GM12873 (cell line): ENCODE measurements at regions not wholly inside any gene's neighbourhood (a gene's known extent, or its start where the extent isn't known, plus 50 kb on each side); places are given as distances from the start of the nearest gene placed in this dataset.

Experiments
- CTCF ChIP-seq: IDR thresholded peaks from 2 replicates; pipeline ENCODE4 v1.5.1; 2012; ENCODE audit warnings: low read depth, mild to moderate bottlenecking, moderate library complexity, low read length, control low read depth; ENCODE audit not compliant: insufficient read depth; ENCODE audit errors: missing control alignments

DNA sequence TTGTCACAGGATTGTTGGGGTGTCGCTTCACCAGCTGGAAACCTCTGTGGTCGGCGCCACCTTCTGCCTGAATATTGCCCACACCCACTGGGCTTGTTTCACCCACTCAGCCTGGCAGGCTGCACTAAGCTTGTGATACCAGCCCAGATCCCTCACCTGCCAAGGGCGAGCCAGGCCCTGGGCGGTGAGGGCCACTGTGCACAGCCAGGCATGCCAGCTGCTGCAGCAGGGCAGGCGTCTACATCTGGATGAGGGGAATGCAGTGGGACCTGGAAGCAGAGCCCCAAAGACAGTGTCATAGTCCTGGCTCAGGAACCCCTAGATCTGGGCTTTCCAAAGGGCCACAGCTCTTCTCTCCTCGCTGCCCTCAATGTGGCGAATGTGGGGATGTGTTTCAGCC is 1307.5 kb downstream of the GRIK2 start:
- TF ChIP-seq CTCF = no peak

DNA sequence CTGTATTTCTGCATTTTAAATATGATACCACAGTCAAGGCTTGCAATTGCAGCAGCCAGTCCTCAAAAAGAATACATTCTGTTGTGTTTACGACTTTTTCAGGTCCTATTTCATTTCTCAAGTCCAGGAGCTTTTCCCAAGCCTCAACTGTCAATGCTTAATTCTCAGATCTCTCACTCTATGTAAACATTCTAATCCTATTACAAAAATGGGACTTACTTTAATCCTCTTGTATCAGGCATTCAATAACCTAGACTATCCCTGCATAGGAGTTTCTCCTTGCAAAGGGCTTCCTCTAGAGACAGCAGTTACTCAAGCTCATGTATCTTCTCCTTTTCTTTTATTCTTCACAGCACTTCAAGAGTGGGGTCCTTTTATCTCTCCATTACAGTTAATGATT is 1293.0 kb downstream of the GRIK2 start:
- no peak for TF ChIP-seq CTCF

DNA sequence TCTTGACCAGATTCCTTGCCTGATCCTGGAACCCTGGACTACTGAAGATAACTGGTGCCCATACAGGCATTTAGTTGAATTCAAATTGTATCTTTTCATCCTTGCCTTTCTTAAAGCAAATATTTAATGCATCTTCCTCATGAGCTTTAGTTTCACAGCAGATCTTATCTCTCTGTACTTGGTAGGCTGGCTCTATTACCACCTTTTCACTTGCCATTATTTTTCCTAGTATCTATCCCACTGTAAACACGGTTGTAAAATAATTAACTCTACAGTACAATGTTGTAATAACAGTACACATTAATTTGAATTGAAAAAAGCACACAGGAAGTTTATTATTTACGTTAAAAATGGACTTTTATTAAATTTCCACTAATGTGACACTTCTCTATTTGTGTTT is 1286.9 kb downstream of the GRIK2 start:
- TF ChIP-seq CTCF = no peak

DNA sequence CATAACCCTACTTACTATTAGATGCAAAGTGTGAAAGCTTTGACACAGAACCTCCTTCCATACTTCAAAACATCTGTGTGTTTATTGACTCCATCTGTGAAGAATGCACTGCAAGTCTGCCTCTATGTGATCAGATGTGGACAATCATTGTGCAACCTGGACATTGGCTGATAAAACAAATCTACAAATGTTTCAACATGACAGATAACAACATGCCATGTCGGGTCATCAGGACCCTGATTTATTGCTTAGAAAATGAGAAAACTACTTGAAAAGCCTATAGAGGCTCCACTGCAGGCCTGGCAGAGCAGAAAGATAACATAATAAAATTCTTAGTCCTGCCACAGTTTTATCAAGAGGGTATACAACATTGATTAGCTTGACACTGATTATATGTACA is 1286.4 kb downstream of the GRIK2 start:
- no peak for TF ChIP-seq CTCF

DNA sequence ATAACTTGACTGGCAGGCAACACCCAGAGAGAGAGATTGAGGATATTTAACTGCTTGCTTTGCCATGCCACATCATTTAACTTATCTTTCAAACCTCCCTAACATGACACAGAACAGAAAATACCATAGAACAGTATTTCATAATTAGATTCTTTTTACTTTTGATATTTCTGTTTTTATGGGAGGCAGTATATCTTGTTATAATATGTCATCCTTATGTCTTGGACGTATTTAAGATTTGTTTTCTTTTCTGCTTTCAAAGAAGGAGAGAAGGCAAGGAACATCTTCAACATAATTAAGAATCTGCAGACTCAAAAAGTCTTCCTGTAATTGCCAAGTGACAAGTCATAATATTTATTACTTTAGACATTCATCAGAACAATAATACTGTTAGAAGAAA is 1283.7 kb downstream of the GRIK2 start:
- no peak for TF ChIP-seq CTCF

- TF ChIP-seq CTCF = no peak
These were observed 1277.2 kb downstream of the GRIK2 start for GRCh38 chr6:102670735-102671134.

DNA sequence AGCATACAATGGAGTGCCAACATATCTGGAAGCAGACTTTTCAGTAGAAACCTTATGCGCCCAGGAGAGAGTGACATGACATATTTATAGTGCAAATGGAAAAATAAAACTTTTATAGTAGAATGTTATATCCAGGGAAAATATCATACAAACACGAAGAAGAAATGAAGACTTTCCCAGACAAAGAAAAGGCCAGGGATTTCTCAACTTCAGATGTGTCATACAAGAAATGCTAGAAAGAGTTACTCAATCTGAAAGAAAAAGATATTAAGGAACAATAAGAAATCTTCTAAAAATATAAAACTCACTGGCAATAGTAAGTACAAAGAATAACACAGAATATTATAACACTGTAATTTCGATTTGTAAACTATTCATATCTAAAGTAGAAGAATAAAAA is 1269.3 kb downstream of the GRIK2 start:
- TF ChIP-seq CTCF = no peak

DNA sequence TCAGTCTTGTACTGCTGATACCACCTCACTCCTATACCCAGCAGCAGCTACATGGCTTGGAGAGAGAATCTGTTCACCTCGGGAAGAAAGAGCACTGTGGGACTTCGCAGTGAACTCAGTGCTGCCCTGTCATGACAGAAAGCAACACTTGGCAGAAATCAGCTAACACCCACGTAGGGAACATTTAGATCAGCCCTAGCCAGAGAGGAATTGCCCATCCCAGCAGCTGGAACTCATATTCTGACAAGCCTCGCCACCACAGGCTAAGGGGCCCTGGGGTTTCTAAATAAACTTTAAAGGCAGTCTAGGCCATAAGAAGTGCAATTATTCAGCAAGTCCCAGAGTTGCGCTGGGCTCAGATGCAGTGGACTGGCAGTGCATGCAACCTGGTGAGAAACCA is 1266.8 kb downstream of the GRIK2 start:
- TF ChIP-seq CTCF = no peak
